ENCODE measurements at regions not wholly inside any gene's neighbourhood (a gene's known extent, or its start where the extent isn't known, plus 50 kb on each side); places are given as distances from the start of the nearest gene placed in this dataset.

- H3K23me2 ChIP-seq (ENCODE audit: low read depth, low read length) = no peaks in the 10 kb centered on the region
- H3K9ac ChIP-seq (replicated peaks in 1 of 4; ENCODE audit: extremely low read depth in 1 of 4, low read depth in 3 of 4, low read length in 3 of 4) = no peak overlapping the region
- no peak overlapping the region for H2BK12ac ChIP-seq (ENCODE audit: low read depth, low read length)
- H3K27ac ChIP-seq (ENCODE audit: low read depth, low read length) = no peak overlapping the region
- H3K4me3 ChIP-seq (ENCODE audit: extremely low read depth in 1 of 4, insufficient read depth in 2 of 4, low read depth in 3 of 4, low read length in 4 of 4) = no peak overlapping the region
- H3K27me3 ChIP-seq (replicated peaks in 1 of 4; ENCODE audit: control insufficient read depth in 3 of 4, extremely low read depth in 1 of 4, insufficient read depth in 3 of 4, low read length in 3 of 4) = no peaks in the 10 kb centered on the region
- no peak overlapping the region for H2BK120ac ChIP-seq (replicated peaks; ENCODE audit: low read depth, low read length)
- no peak overlapping the region for H3K4me2 ChIP-seq (ENCODE audit: insufficient read depth in 1 of 2, low read depth in 2 of 2, low read length in 2 of 2)
- no peak overlapping the region for H3K18ac ChIP-seq (ENCODE audit: extremely low read depth, low read length)
- no peak overlapping the region for H2BK20ac ChIP-seq (ENCODE audit: low read length)
- peaks cover 0 to 5% of the 10 kb centered on the region in 2 experiments; a peak in 1 of 4 replicates for H3K79me2 ChIP-seq (ENCODE audit: control insufficient read depth in 1 of 2, insufficient read depth in 2 of 2, low read length in 2 of 2)
- H2BK15ac ChIP-seq (ENCODE audit: low read length) = no peak overlapping the region
- no peaks in the 10 kb centered on the region; the same call in 1 of the 2 replicates for H3K79me1 ChIP-seq (ENCODE audit: low read depth, low read length)
- H3K23ac ChIP-seq (ENCODE audit: insufficient read length) = no peak overlapping the region
- no peak overlapping the region for H2BK5ac ChIP-seq (ENCODE audit: low read depth, low read length)
- H2AFZ ChIP-seq (ENCODE audit: low read length) = no peak overlapping the region
- WGBS, 2 experiments (ENCODE audit: extremely low coverage in 1 of 2, insufficient coverage in 1 of 2, insufficient read length in 1 of 2, insufficient replicate concordance in 2 of 2, low coverage in 1 of 2, low lambda C conversion rate in 2 of 2, missing lambda C conversion rate in 1 of 2) = 90% methylated on average over 4 of the region's 6 CpGs; no CpG with 5 or more reads in 1 of the 2 experiments
- H3K9me3 ChIP-seq (ENCODE audit: insufficient read depth in 2 of 2, low read depth in 1 of 2, low read length in 1 of 2) = no peaks in the 10 kb centered on the region
- peaks cover 0 to 6% of the 10 kb centered on the region in 2 experiments for H4K20me1 ChIP-seq (replicated peaks in 1 of 2; ENCODE audit: control insufficient read depth in 1 of 2, insufficient read depth in 2 of 2, low read length in 2 of 2)
- H4K8ac ChIP-seq (ENCODE audit: extremely low read depth, insufficient read depth, low read length) = no peak overlapping the region; the same call in 1 of the 2 replicates
- FAIRE-seq (no peak), DNase-seq (ENCODE audit: low read depth in 1 of 2, low spot score in 2 of 2) (no peak)
- H3K14ac ChIP-seq (ENCODE audit: insufficient read length) = no peak overlapping the region
- no peak overlapping the region for H2AK5ac ChIP-seq (ENCODE audit: low read depth, low read length)
- no peaks in the 10 kb centered on the region for H3K36me3 ChIP-seq (ENCODE audit: control insufficient read depth in 2 of 4, insufficient read depth in 4 of 4, low read length in 3 of 4)
- no peak overlapping the region for H3K56ac ChIP-seq (replicated peaks; ENCODE audit: insufficient read length, low read depth, low read length)
- CTCF ChIA-PET (ENCODE audit: partially characterized antibody) = no interaction called here
- POLR2A ChIA-PET (ENCODE audit: partially characterized antibody) = interaction anchor here (1.5 kb wide), 1 partner anchor 100 kb away, joined by 3 read pairs; no protein-coding TSS in a partner anchor
- H4K5ac ChIP-seq (ENCODE audit: insufficient read length, low read depth, low read length) = no peak overlapping the region
- peaks cover 0 to 3% (median 1%) of the 10 kb centered on the region in 4 experiments; a peak in 1 of 7 replicates for H3K4me1 ChIP-seq (replicated peaks in 1 of 4; ENCODE audit: control insufficient read depth in 3 of 4, insufficient read depth in 4 of 4, low read length in 3 of 4)
- H4K91ac ChIP-seq (replicated peaks; ENCODE audit: insufficient read length, low read length) = no peak overlapping the region
- H3K4ac ChIP-seq (replicated peaks; ENCODE audit: insufficient read length, low read depth, low read length) = no peak overlapping the region
- TF ChIP-seq TAF1 (IDR thresholded peaks at IDR 0.05; ENCODE audit: low read depth, low read length) (no peak), POLR2A (IDR thresholded peaks at IDR 0.05; ENCODE audit: control extremely low read depth in 1 of 2, low read depth in 2 of 2, low read length in 2 of 2) (no peak), EP300 (IDR thresholded peaks at IDR 0.05; ENCODE audit: borderline replicate concordance in 1 of 2, low read depth in 2 of 2, low read length in 2 of 2) (no peak), YY1 (IDR thresholded peaks at IDR 0.05; ENCODE audit: low read depth, low read length) (no peak), SAP30 (IDR thresholded peaks at IDR 0.05; ENCODE audit: insufficient read depth, insufficient replicate concordance, low read length) (no peak), CHD1 (IDR thresholded peaks at IDR 0.05; ENCODE audit: low read depth, low read length) (no peak), ZNF274 (IDR thresholded peaks at IDR 0.05; ENCODE audit: borderline replicate concordance, extremely low read depth, low read length) (no peak), GABPA (IDR thresholded peaks at IDR 0.05; ENCODE audit: borderline replicate concordance, insufficient read depth, low read length) (no peak), CBX5 (IDR thresholded peaks at IDR 0.05; ENCODE audit: low read depth, low read length) (no peak), TAF7 (optimal IDR thresholded peaks at IDR 0.05; ENCODE audit: borderline replicate concordance, low read depth, low read length) (no peak), NRF1 (IDR thresholded peaks at IDR 0.05; ENCODE audit: low read depth, low read length) (no peak), MAX (IDR thresholded peaks at IDR 0.05) (no peak), SIN3A (conservative IDR thresholded peaks at IDR 0.05 in 1 of 2, IDR thresholded peaks at IDR 0.05 in 1 of 2; ENCODE audit: low read depth in 1 of 2, low read length in 2 of 2) (no peak), GTF2F1 (IDR thresholded peaks at IDR 0.05; ENCODE audit: borderline replicate concordance, low read depth, low read length) (no peak), JUN (IDR thresholded peaks at IDR 0.05; ENCODE audit: low read depth, low read length) (no peak)
Measured at GRCh38 chr12:125431516-125431915, 366.3 kb downstream of the AACS start.
